Stimulated activated naive CD8-positive, alpha-beta T cell treated with anti-CD3 and anti-CD28 coated beads, Interleukin-15, amount 100 ng/mL, for 72 hours (primary cell): ENCODE measurements at regions not wholly inside any gene's neighbourhood (a gene's known extent, or its start where the extent isn't known, plus 50 kb on each side); places are given as distances from the start of the nearest gene placed in this dataset.

Experiments
- ATAC-seq: fragments of 150-1000 bp; cut with Tn5 transposase; 2 replicates; pipeline ENCODE4 v1.10.0; 2021; ENCODE audit warnings: mild to moderate bottlenecking, moderate library complexity
- DNase-seq, 2 donors: peaks; one replicate each; pipeline ENCODE4 v3.0.0; 2021 to 2022
- H3K27ac Mint-ChIP-seq, 2 donors: one replicate each; pipeline ENCODE4 v1.8.0; 2022; ENCODE audit warnings: mild to moderate bottlenecking in 2 of 2, mixed read lengths in 2 of 2, moderate library complexity in 2 of 2
- H3K27me3 Mint-ChIP-seq: one replicate; pipeline ENCODE4 v1.8.0; 2022; ENCODE audit warnings: mixed read lengths
- H3K4me1 Mint-ChIP-seq: one replicate; pipeline ENCODE4 v1.8.0; 2022; ENCODE audit warnings: mild to moderate bottlenecking, mixed read lengths
- H3K4me3 Mint-ChIP-seq, 2 donors: one replicate each; pipeline ENCODE4 v1.8.0; 2022; ENCODE audit warnings: mild to moderate bottlenecking in 2 of 2, mixed read lengths in 2 of 2, moderate library complexity in 1 of 2
- H3K9me3 Mint-ChIP-seq, 2 donors: one replicate each; pipeline ENCODE4 v1.8.0; 2022; ENCODE audit warnings: mixed read lengths in 2 of 2

DNA sequence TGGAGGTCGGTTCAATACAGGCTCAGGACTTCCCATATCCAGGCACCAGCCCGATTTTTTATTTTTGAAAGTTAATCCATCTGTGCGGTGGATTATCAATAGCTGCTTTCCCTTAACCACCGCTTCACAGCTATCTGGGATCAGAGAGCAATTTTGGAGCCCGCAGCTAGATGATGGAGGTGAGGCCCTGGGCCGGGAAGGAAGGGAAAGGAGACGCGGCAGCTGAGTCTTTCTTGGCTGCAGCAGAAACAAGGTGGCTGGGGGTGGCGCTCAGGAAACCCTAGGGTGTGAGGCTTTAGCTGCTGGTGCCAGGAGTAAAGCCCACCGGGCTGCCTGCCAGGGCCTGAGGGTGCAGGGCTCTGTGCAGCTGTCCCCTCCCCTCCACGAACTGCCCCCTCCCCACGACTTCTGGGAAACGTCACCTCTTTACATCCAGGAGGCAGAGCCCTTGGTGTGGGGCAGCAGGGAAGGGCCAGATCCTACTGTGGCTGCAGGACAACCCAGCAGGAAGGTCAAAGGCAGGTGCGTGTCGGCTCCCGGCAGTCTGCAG lies 307.0 kb downstream of the ZNF536 start:
- peaks cover 32% of the 10 kb centered on the region for H3K27me3 Mint-ChIP-seq
- H3K9me3 Mint-ChIP-seq, result no peaks in the 10 kb centered on the region
- H3K27ac Mint-ChIP-seq, result no peak overlapping the region
- DNase-seq, result no peak
- no peak for ATAC-seq
- H3K4me1 Mint-ChIP-seq, result no peaks in the 10 kb centered on the region
- H3K4me3 Mint-ChIP-seq, result no peak overlapping the region

DNA sequence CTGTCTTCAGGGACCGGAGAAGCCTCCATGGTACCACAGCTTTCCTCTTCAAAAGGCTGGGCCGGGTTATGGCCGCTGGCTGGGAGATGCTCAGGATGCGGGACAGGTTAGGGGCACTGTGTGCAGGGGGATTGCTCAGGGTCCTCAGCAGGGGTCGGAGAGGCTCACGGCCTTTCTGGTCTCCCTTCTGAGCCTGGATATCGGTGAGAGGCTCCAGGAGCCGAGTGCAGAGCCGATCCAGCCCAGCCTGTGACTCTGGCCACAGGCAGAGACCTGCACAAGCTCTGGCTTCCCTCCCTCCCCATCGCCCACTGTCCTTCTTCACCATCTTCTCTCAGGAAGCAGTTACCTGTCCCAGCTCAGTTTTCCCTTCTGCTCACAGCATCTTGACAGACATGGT lies 306.0 kb downstream of the ZNF536 start:
- DNase-seq, result no peak
- no peaks in the 10 kb centered on the region for H3K4me1 Mint-ChIP-seq
- H3K4me3 Mint-ChIP-seq, result no peak overlapping the region
- ATAC-seq, result no peak
- H3K27ac Mint-ChIP-seq, result no peak overlapping the region
- H3K27me3 Mint-ChIP-seq, result peaks cover 25% of the 10 kb centered on the region
- H3K9me3 Mint-ChIP-seq, result no peaks in the 10 kb centered on the region

DNA sequence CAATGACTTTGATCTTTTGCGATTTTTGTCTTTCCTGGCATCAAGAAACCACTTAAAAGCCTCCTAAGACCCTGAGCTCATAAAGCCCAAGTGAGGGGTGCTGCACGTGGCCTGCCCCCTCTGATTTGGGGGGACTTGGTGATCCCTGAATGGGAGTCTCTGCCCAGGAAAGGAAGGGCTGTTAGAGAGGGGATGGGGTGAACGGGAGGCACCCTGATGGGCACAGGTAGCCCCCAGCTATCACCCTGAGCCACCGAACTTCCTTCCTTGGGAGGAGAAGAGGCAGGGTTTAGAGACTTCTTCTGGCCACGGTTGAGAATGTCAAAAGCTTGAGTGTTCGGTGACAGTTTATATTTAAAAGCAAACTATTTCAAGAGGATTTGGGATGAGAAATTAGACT lies 305.5 kb downstream of the ZNF536 start:
- Mint-ChIP-seq H3K27ac (no peak overlapping the region), H3K9me3 (no peaks in the 10 kb centered on the region)

DNA sequence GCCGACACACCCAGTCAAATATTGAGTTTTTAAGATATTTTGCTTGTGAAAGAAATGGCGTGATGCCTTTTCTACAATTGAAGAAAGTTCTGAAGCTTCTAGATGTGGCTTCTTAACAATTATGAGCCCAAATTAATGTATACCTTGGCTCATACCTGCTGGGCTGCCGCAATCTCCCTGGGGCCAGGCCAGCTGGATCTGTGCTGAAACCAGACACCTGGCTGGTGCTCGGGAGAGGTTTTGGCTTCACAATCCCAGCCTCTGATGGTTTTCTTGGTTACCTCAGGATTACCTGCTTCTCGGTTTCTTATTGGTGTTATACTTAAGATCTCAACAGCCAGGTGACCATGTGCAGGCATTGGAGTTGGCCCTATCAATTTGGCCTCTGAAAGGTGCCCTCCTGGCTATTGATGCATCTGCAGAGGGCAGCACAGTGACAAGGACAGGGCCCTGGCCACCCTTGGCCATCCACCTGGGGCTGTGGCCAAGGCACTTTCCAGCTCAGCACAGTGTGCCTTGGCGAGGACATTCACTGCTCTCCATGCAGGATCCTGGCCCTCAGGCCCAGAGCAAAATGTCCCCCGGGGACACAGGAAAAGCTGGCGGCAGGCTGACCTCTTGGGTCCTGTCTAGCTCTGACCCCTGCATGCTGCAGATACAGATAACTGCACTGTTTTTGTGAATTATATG lies 305.0 kb downstream of the ZNF536 start:
- no peak overlapping the region for H3K4me3 Mint-ChIP-seq
- H3K9me3 Mint-ChIP-seq, result no peaks in the 10 kb centered on the region
- no peaks in the 10 kb centered on the region for H3K4me1 Mint-ChIP-seq
- ATAC-seq, result no peak
- DNase-seq, result no peak
- H3K27ac Mint-ChIP-seq, result peak overlapping the region in 1 of 2 donors; percentile 19
- H3K27me3 Mint-ChIP-seq, result peaks cover 14% of the 10 kb centered on the region

More for the DNA sequence above, 305.5 kb downstream of the ZNF536 start:
- ATAC-seq, result no peak
- peaks cover 20% of the 10 kb centered on the region for H3K27me3 Mint-ChIP-seq
- no peak for DNase-seq
- no peak overlapping the region for H3K4me3 Mint-ChIP-seq
- H3K4me1 Mint-ChIP-seq, result no peaks in the 10 kb centered on the region

DNA sequence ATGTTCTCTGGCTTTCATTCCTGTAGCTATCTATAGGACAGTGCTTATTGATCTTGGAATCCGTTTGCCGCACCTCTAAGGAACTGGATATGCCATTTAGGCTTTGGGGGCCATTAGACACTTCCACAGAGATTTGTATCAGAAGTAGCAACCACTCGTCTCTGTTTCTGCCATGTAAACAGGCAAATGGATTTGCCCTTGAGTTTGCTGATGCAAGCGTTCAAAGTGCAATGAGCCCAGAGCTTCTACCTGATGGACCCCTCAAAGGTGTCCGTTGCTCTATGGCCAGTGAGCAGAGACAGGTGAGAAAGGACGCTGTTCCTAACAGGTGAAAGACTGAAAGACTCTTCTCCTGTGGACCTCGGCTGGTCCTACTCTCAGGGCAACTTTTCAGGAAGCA lies 302.9 kb downstream of the ZNF536 start:
- Mint-ChIP-seq H3K9me3 (no peaks in the 10 kb centered on the region), H3K4me1 (no peaks in the 10 kb centered on the region), H3K4me3 (no peak overlapping the region), H3K27me3 (peaks cover 15% of the 10 kb centered on the region), H3K27ac (no peak overlapping the region)
- DNase-seq (no peak), ATAC-seq (no peak)

DNA sequence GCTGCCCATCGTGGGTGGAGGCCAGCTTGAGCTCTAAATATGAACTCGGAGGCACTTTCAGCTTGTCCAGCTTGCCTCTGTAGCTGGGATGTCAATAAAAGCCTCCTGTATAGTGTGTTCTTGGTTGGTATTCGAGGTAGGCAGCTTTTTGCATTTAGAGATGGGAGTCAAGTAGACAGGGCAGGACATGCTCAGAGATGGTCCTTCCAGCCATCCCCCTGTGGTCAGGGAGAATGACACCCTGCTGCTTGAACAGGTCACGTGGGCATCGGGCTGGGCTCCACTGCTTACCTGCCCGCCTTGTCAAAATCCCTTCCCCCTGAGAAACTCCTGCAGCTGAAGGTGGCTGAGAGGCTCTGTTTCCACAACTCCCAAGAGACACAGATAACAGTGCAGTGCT lies 302.5 kb downstream of the ZNF536 start:
- Mint-ChIP-seq H3K4me3 (no peak overlapping the region), H3K9me3 (no peaks in the 10 kb centered on the region), H3K27ac (no peak overlapping the region), H3K4me1 (no peaks in the 10 kb centered on the region), H3K27me3 (peaks cover 18% of the 10 kb centered on the region)
- ATAC-seq (no peak), DNase-seq (no peak)

DNA sequence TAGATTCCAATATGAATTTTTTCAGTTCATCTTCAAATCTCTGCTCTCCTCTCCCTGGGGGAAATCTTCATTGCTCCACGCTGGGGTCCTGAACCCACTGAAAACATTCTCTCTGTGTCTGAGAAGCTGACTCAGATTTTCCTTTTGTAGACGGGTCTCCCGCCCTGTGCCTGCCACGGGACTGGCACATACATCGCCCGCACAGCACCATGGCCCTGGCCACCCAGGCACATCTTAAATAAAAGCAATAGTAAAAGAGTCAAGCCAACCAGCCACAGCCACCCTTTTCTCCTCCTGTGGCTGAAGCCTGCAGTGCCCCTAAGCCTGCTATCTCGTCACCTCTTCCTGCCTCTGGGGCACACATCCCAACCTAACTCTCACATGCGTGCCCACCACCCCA lies 301.2 kb downstream of the ZNF536 start:
- H3K9me3 Mint-ChIP-seq, result no peaks in the 10 kb centered on the region
- ATAC-seq, result no peak
- no peak overlapping the region for H3K27ac Mint-ChIP-seq

DNA sequence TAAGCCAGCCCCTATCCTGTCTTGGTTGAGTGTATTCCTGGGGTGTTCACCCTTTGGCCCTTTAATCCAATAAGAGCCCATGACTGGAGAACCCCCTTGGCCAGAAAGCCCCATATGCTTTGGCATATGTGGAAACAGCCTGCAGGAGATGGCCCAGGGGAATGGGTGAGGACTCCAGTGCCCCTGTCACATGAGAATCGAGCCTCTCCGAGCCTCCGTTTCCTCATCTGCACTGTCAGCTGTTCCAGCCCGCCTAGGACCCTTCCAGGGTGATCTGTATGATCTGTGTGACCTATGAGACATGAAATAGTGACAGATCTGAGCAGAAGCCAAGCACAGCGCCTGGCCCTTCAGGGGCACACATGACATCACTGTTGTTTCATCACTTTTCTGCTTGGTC lies 300.7 kb downstream of the ZNF536 start:
- Mint-ChIP-seq H3K27ac (no peak overlapping the region), H3K27me3 (peaks cover 33% of the 10 kb centered on the region), H3K4me1 (no peaks in the 10 kb centered on the region), H3K4me3 (no peak overlapping the region), H3K9me3 (no peaks in the 10 kb centered on the region)
- DNase-seq (no peak), ATAC-seq (no peak)

More for the DNA sequence above, 301.2 kb downstream of the ZNF536 start:
- Mint-ChIP-seq H3K27me3 (peaks cover 31% of the 10 kb centered on the region), H3K4me3 (no peak overlapping the region), H3K4me1 (no peaks in the 10 kb centered on the region)
- DNase-seq, result no peak

DNA sequence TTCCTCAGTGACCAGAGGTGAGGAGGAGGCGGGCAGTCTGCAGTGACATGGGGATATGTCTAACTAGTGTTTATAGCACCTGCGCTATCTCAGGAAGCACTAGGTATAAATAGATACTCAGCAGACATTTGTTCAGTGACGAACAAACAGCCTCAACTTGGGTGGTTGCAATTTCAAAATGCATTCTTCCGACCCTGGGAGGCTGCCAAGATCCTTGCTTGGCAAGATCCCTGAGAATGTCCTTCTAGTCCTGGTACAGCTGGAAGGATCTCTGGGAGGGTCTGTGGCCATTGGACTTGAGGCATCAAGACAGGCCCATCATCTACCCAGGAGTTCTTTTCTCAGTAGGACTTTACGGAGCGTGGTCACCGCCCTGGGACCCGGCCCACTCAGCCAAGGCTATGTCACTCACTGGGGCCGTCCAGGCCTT lies 299.5 kb downstream of the ZNF536 start:
- H3K27ac Mint-ChIP-seq, result no peak overlapping the region
- ATAC-seq (no peak), DNase-seq (no peak)
- H3K27me3 Mint-ChIP-seq, result peaks cover 33% of the 10 kb centered on the region
- no peaks in the 10 kb centered on the region for H3K9me3 Mint-ChIP-seq
- no peak overlapping the region for H3K4me3 Mint-ChIP-seq
- H3K4me1 Mint-ChIP-seq, result no peaks in the 10 kb centered on the region

DNA sequence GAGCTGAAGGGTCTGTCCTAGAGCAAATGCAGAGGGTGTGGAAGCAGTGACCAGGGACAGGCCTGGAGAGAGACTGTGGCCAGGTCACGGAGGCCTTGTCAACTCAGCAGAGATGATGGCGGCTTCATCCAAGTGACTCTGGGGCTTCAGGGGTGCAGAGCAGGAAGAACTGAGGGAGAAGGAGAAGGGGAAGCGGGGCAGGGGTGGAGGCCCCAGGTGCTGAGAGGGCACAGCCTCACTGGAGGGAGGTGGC lies 299.1 kb downstream of the ZNF536 start:
- H3K27me3 Mint-ChIP-seq, result peaks cover 33% of the 10 kb centered on the region
- H3K4me1 Mint-ChIP-seq, result no peaks in the 10 kb centered on the region
- no peak for DNase-seq
- H3K9me3 Mint-ChIP-seq, result no peaks in the 10 kb centered on the region
- no peak overlapping the region for H3K27ac Mint-ChIP-seq
- no peak for ATAC-seq
- no peak overlapping the region for H3K4me3 Mint-ChIP-seq

DNA sequence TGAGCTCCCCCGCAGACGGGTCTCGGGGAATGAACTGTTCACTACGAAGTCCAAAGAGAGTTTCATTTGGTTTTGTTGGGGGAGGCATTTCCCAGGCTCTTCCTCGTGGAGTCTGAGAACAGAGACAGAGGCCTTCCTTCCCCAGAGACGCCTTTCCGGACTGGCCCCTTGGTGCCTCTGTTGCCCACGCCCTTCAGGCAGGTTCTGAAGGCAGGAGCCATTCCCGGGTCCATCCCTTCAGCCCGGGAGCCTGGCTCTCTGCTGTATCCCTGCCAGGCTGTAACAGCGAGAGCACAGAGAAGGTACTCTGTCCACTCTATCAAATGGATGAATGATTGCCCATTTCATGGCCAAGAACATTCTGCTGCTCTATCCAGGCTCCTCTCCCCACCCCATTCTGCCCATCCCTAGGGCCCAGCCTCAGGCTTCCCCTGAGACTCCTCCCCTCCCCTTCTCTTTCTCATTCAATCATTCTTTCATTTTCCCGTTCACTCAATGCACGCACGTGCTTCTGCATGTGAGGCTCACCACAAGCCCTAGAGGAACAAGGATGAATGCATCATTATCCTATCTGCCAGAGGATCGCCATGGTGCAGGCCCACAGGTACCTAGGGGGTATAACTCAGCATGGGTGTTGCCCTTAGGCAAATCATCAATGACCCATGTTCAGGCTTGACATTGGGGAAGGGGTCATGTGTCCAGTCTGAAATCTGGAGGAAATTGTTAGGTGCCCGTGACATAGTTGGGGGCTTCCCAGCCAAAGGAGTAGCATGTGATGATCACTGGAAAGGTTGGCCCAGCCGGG lies 298.6 kb downstream of the ZNF536 start:
- DNase-seq (no peak), ATAC-seq (no peak)
- Mint-ChIP-seq H3K9me3 (no peaks in the 10 kb centered on the region), H3K27ac (no peak overlapping the region), H3K4me1 (no peaks in the 10 kb centered on the region), H3K4me3 (no peak overlapping the region), H3K27me3 (peaks cover 33% of the 10 kb centered on the region)

DNA sequence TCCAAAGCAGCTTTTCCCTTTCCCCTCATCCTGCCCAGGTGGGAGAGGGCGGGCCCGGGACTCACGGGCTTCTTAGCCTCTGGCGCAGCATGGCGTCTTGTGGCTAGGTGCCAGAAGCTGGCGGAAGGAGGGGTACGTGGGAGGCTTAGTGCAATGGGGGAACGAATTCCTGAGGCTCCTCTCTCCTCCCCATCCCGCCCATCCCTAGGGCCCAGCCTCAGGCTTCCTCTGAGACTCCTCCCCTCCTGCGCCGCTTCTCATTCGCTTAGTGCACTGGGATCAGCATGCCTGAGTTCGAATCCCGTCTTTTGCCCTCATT lies 297.8 kb downstream of the ZNF536 start:
- Mint-ChIP-seq H3K4me1 (no peaks in the 10 kb centered on the region), H3K4me3 (no peak overlapping the region), H3K9me3 (no peaks in the 10 kb centered on the region), H3K27me3 (peaks cover 33% of the 10 kb centered on the region), H3K27ac (no peak overlapping the region)
- ATAC-seq, result no peak
- DNase-seq, result no peak

DNA sequence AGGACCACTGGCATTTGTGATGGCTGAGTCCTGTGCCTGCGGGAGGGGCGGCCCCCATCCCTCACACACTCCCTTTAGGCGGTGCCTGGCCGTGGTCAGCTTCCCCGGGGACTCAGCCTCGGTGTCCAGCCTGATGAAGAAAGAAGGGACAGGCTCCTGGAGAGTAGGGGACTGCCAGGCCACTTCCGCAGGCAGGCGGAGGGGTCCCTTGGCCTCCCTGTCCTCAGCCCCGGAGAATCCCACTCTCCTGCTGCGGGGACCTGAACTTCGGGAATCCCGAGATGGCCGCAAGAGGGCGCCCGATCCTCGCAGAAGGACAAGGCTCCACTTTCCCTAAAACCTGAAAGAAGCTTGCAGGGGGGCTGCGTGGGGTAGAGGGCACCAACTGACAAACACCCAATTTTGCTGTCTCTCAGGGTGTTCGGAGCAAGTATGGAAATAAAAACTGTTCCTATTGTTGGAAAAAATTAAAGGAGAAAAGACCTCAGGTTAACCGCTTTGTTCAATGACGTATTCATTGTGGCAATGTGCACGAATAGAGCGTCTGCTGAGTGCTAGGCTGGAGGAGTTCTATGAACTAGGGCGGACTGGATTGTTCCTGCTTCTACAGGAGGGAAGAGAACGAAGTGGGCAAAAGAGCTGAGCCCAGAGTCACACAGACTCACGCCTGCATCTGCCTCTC lies 297.3 kb downstream of the ZNF536 start:
- H3K4me3 Mint-ChIP-seq, result no peak overlapping the region
- H3K9me3 Mint-ChIP-seq, result no peaks in the 10 kb centered on the region
- peaks cover 33% of the 10 kb centered on the region for H3K27me3 Mint-ChIP-seq
- ATAC-seq (no peak), DNase-seq (peak; percentile 38 to 45)
- peak overlapping the region in 1 of 2 donors; percentile 42 for H3K27ac Mint-ChIP-seq
- H3K4me1 Mint-ChIP-seq, result no peaks in the 10 kb centered on the region

DNA sequence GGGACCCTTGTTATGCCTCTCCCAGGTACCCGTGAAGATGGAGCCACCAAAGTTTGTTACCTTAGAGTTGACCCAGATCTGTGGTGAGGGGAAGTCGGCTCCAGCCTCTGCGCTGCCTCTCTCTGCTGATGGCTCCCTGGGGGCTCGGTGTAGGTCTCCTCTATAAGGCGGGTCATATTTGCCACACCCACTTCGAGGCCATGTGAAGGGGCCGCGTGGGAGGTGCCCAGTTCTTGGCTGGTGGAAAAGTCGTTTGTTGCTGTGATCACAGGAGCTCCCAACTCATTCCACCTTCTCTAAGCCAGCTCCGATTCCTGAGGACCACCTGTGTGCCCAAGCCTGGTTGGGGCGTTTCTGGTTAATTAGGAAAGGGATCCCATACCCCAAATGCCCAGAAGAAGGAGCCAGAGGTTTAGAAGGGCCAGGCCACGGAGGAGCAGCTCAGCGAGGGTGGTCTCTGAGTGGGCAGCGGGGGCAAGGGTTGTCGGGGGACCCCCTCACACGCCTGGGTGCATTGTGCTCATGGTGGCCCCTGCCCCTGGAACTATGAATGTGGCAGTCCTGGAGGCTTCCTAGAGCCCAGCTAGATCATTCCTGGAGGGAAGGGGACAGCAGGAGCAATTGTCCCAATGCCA lies 296.5 kb downstream of the ZNF536 start:
- Mint-ChIP-seq H3K4me3 (no peak overlapping the region), H3K27ac (no peak overlapping the region), H3K27me3 (peaks cover 34% of the 10 kb centered on the region), H3K9me3 (no peaks in the 10 kb centered on the region), H3K4me1 (no peaks in the 10 kb centered on the region)
- ATAC-seq (no peak), DNase-seq (no peak)

DNA sequence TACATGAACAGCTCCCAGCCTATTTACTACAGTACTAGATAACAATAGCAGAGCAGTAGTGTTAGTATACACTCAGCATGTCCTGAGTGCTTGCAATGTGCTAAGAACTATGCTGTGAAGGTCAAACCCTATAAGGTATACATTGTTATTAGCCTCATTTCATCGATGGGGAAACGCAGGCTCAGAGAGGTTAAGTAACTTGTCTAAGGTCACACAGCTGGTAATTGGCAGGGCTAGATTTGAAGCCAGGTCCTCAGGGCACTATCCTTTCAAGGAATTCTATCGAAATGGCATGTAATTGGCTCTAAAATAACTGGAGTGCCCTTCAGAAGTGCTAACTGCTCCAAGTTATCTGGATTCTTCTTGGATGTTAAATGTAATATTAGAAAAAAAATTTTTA lies 295.6 kb downstream of the ZNF536 start:
- peaks cover 43% of the 10 kb centered on the region for H3K27me3 Mint-ChIP-seq
- DNase-seq (no peak), ATAC-seq (no peak)
- no peaks in the 10 kb centered on the region for H3K9me3 Mint-ChIP-seq
- no peak overlapping the region for H3K4me3 Mint-ChIP-seq
- H3K27ac Mint-ChIP-seq, result no peak overlapping the region
- no peaks in the 10 kb centered on the region for H3K4me1 Mint-ChIP-seq

DNA sequence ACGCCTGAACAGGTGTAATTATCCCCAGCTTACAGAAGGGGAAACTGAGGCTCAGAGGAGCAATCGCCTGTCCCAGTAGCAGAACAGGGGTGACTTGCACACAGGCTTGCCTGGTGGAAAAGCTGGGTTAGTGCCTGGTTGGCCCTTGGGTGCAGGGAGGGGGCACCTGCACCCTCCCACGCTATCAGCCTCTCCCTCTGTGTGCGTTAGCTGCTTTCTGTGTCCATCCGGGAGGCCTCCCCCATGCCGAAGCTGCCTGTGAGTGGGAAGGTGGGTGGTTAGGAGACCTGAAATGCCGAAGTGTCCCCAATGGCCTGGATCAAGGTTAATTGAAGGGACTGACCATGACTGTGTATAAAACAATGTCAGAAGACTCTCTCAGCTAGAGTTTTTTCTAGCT lies 295.0 kb downstream of the ZNF536 start:
- no peak for ATAC-seq
- Mint-ChIP-seq H3K27me3 (peaks cover 43% of the 10 kb centered on the region), H3K27ac (no peak overlapping the region), H3K9me3 (no peaks in the 10 kb centered on the region), H3K4me3 (no peak overlapping the region), H3K4me1 (no peaks in the 10 kb centered on the region)
- no peak for DNase-seq
